ENCODE measurements at regions not wholly inside any gene's neighbourhood (a gene's known extent, or its start where the extent isn't known, plus 50 kb on each side); places are given as distances from the start of the nearest gene placed in this dataset.
"Not testable (repeated sequence)": the region's sequence is repeated elsewhere in the genome, so short reads cannot be mapped to it uniquely, and the experiment has no call there.

DNA sequence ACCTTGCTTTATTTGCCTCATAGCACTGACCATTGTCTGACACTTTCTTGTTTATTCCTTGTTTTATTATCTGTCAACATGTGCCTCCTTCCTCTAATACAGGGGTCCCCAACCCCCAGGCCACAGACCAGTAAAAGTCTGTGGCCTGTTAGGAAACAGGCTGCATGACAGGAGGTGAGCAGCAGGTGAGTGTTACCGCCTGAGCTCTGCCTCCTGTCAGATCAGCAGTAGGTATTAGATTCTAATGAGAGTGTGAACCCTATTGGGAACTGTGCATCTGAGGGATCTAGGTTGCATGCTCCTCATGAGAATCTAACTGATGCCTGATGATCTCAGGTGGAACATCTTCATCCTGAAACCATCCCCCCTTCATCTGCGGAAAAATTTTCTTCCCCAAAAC is 228.0 kb downstream of the HINT1 start:
- no peak for DNase-seq

DNA sequence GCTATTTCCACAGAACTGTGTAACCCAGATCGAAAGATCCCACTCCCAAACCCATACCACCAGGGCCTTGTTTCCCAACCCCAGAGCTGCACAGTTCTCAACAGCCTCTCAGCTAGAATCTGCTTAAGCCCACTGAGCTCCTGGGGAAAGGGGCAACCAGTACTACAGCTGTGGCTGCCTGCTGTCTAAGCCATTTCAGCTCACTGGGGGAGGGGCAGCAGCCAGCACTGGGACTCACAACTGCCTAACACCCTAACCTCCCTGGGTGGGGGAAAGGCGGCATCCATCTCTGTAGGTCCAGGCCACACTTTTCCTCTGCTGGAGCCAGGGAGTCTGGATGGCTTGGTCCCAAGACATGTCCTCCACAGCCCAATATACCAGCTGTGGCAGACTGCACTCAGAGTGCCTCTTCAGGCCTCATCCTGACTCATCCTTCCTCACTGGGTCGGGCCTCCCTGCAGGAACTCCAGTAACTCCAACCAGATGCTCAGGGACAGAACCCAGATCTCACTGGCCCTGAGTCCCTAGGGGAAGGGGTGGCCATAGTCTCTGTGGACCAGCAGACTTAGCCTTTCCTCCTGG is 241.4 kb downstream of the HINT1 start:
- no peak for DNase-seq

DNA sequence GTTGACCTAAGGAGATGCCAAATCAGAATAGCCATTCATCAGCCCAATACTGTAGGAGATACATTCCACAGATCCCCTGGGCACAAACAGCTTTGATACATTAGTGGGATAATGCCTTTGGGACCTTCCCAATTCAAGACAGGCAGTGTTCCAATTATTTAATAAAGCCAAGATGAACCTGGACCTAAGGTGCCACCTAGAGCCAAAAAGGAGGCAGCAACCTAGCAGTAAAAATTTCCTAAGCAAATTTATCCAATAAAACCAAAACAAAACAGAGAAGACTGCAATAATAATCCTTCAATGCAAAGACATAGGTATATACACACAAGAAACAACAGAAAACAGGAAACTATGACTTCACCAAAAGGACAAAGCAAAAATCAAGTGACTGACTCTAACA is 253.0 kb downstream of the HINT1 start:
- no peak for DNase-seq

DNA sequence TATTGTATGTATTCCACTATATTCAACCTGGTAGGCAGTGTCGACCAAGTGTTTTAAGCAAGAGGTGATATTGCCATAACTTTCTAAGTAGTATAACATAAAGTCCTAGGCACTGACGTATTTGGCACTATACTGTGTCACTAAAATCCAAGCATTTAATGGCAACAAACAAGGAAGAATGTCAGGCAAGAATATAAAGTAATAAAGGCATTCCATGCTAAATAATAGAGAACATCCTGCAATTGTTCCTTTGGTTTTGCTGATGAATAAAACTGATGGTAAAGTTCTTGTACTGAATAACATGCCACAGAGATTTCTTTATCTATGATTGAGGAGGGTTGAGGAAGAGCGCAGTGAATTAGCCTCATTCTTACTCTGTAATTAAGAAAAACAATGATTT is 256.9 kb downstream of the HINT1 start:
- no peak for DNase-seq

DNA sequence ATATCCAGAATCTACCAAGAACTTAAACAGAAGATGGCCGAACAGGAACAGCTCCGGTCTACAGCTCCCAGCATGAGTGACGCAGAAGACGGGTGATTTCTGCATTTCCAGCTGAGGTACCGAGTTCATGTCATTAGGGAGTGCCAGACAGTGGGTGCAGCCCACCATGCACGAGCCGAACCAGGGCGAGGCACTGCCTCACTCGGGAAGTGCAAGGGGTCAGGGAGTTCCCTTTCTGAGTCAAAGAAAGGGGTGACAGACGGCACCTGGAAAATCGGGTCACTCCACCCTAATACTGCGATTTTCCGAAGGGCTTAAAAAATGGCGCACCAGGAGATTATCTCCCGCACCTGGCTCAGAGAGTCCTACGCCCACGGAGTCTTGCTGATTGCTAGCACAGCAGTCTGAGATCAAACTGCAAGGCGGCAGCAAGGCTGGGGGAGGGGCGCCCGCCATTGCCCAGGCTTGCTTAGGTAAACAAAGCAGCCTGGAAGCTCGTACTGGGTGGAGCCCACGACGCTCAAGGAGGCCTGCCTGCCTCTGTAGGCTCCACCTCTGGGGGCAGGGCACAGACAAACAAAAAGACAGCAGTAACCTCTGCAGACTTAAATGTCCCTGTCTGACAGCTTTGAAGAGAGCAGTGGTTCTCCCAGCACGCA is 267.4 kb downstream of the HINT1 start:
- peak; percentile 76 for DNase-seq

DNA sequence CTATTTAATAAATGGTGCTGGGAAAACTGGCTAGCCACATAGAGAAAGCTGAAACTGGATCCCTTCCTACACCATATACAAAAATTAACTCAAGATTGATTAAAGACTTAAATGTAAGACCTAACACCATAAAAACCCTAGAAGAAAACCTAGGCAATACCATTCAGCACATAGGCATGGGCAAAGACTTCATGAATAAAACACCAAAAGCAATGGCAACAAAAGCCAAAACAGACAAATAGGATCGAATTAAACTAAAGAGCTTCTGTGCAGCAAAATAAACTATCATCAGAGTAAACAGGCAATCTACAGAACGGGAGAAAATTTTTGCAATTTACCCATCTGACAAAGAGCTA is 267.9 kb downstream of the HINT1 start:
- not testable (repeated sequence) for DNase-seq

- no peak for DNase-seq
These were observed 268.4 kb downstream of the HINT1 start for GRCh38 chr5:130896636-130897035.

DNA sequence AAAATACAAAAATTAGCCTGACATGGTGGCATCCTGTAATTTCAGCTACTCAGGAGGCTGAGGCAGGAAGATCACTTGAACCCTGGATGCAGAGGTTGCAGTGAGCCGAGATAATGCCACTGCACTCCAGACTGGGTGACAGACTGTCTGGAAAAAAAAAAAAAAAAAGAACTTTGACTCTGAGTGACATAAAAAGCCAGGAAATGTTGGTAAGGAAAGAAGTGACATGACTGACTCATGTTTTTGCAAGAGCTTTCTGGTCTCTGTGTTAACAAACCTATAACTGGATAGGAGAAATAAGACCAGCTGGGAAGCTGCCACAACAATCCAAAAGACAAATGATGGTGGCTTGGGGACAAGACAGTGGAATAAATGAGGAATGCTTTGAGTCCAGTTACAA is 272.1 kb downstream of the HINT1 start:
- no peak for DNase-seq

DNA sequence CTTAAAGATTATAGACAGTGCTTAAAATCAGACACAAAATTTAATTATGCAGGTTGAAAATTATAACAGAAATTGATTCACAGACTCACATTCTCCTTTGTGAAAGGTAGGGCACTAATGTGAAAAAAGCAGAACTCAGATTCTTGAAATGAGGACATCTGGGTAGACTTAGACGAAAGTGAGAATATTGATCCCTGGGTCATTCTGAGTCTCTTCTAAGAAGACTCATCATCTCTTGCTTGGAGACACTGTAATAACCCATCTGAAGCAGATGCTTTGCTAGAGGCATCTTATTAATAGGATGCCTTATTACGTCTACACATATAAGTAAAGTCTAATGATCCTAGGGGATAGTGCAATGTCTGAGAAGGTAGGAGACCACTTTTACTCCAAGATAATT is 274.4 kb downstream of the HINT1 start:
- no peak for DNase-seq

- DNase-seq: no peak
These were observed 279.4 kb downstream of the HINT1 start for GRCh38 chr5:130885691-130886090.

DNA sequence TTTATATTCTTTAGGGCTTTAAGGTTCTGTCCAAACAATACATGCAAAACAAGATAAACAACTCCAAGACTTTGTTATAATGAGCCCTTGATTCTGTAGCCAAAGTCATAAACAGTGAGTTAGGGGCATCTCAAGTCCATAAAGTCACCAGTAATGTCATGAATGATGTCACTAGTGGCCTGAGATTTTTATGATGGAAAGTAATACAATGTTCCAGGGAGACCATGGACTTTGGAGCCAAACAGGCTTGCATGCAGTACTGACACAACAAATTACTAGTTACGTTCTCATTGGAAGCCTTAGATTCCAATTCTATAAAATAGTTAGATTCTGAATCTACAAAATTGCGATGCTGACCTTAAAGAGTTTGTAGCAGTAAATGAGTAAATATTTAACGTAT is 280.0 kb downstream of the HINT1 start:
- no peak for DNase-seq

DNA sequence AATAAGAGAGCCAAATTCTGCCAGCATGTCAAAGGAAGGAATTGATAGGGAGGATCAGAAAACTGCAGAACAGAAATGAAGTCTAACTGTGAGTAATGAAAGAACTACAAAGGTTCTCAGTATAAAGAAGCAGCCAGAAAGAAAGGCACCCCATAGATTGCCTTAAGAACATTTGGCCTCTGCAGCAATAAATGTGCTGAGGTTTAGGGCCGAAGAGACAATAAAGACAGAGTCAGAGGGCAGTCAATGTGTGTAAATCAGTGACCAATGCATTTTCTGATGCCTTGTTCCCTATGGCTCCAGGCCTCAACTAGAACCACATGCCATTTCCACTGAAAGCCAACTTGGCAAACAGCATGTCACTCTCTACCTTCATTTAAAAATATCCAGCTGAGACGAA is 281.0 kb downstream of the HINT1 start:
- no peak for DNase-seq

- no peak for DNase-seq
These were observed 289.4 kb downstream of the HINT1 start for GRCh38 chr5:130875656-130876055.

GRCh38 chr5:130874861-130875417 is 290.1 kb downstream of the HINT1 start:
- no peak for DNase-seq

GRCh38 chr5:130871346-130872086 is 293.5 kb downstream of the HINT1 start:
- DNase-seq: peak; percentile 20

GRCh38 chr5:130870691-130871090 is 294.4 kb downstream of the HINT1 start:
- no peak for DNase-seq

DNA sequence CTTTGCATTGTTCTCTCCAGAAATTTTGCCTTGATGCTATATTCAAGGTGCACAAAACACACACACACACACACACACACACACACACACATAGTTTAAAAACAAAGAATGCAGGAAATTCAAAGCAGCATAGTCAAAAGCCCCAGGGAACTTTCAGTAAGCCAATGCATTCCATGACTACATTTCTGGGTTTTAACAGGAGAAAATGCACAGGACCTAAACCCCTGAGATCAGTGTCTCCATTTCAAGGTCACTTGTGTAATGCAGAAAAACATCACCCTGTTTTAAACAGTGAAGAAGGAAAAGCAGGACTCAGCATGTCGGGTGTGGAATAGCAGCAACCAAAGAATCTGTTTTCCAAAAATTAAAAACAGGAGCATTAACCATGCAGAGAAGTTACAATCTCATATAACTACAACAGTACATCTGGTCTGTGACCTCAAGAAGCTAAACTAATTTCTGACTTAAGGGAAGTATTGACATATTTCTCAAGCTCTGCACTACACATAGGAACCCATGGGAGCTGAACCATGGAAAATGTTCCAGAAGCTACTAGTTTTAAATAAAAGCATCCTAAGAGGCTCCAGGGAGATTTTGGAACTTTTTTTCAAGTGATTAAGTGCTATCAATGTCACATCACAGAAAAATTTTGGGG is 296.7 kb downstream of the HINT1 start:
- no peak for DNase-seq

- no peak for DNase-seq
These were observed 319.8 kb downstream of the HINT1 start for GRCh38 chr5:130845049-130845765.

DNA sequence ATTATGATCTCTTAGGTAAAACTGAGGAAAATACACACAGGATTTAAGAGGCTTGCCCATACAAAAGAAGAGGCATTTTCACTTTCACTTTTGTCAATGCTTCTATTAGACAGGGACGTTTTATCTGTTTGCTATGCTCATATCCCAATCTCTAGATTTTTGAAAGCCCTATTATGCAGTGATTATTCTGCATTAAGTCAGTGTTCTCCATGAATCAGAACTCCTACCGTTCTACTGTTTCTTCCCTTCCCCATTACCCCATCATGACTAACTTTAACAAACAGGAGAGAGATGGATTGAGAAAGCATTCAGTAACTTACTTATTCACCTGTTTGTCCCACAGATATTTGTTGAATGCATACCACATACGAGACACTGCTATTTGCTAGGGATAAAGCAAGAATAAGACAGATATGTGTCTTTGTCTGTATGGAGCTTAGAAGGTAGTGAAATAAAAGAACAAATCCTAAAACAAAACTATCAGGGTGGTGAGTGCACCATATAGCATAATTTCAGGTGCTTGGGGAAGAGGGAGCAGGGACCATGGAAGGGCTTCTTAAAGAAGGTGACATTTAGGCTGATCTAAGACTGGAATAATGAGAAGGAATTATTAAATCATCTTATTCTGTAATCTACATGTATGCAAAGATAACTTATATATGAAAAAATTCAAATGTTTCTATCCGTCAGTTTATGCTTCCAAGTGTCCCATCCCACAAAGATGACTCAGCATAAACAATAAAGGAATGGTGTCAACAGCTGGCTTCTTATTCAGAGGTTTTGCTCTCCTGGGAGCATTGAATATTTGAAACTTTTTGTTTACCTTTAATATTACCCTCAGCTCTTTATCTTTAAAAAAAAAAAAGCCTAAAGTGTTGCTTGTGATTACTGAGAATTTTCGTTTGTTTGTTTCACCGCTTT is 328.1 kb downstream of the HINT1 start:
- no peak for DNase-seq

- peak; percentile 4 for DNase-seq
These were observed 347.3 kb downstream of the HINT1 start for GRCh38 chr5:130817598-130818384.

DNA sequence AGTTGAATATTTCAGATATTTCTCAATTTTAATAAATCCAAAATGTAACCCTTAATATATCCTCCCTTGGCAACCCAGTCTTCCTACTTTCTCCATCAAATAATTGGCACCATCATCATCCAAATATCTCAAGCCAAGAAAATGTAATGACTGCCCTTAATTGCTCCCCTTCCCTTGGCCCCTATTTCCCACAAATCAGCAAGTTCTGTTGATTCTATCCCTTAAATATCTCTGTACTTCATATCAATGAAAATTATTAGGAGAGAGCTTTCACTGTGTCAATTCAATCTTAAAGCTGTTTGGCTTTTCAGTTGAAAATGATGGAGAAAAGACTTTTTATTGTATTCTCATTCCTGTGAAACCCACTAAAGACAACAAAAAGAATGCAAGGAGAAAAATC is 349.8 kb downstream of the HINT1 start:
- no peak for DNase-seq
